Brain microvascular endothelial cell (primary cell): ENCODE measurements at regions not wholly inside any gene's neighbourhood (a gene's known extent, or its start where the extent isn't known, plus 50 kb on each side); places are given as distances from the start of the nearest gene placed in this dataset.
A peak's percentile ranks its signal among the peaks of the same experiment; 100 is the strongest.

Experiments used
- DNase-seq: peaks from one replicate; pipeline ENCODE4 v3.0.0-alpha.2; 2020
- H3K27ac ChIP-seq: fragments of 250-450 bp; sonication (Bioruptor Pico); 2 replicates; pipeline ENCODE4 v1.5.1; 2020; ENCODE audit warnings: mild to moderate bottlenecking, moderate library complexity
- H3K27me3 ChIP-seq: fragments of 250-450 bp; sonication (Bioruptor Pico); replicated peaks from 2 replicates; pipeline ENCODE4 v1.5.1; 2020; ENCODE audit warnings: mild to moderate bottlenecking
- H3K36me3 ChIP-seq: fragments of 250-450 bp; sonication (Bioruptor Pico); replicated peaks from 2 replicates; pipeline ENCODE4 v1.5.1; 2020; ENCODE audit warnings: mild to moderate bottlenecking
- H3K4me3 ChIP-seq: 2 replicates; pipeline ENCODE4 v1.5.1; 2011; ENCODE audit warnings: low read depth, mild to moderate bottlenecking, control low read depth, low read length, moderate library complexity
- CTCF ChIP-seq: IDR thresholded peaks from 2 replicates; pipeline ENCODE4 v1.5.1; 2011; ENCODE audit warnings: low read depth, mild to moderate bottlenecking, moderate library complexity, low read length, control low read depth, inconsistent platforms; ENCODE audit errors: missing control alignments
- in situ Hi-C: cut with HindIII; loops from 2 replicates; pipeline ENCODE4 v1.10.0; 2017; ENCODE audit warnings: low sequenced_read_pairs, low pct_ligation_motif_present

- no peaks in the 10 kb centered on the region for H3K36me3 ChIP-seq
- peak overlapping the region; percentile 63 for H3K27ac ChIP-seq
- H3K27me3 ChIP-seq: no peaks in the 10 kb centered on the region
- DNase-seq: no peak
- no peak overlapping the region for H3K4me3 ChIP-seq
- no peak for TF ChIP-seq CTCF
- in situ Hi-C loops: no loop called here
Measured at GRCh38 chr5:93076566-93076965, 504.5 kb downstream of the NR2F1-AS1 start.

GRCh38 chr5:93076096-93076495 lies 504.9 kb downstream of the NR2F1-AS1 start:
- in situ Hi-C loops: no loop called here
- Histone ChIP-seq H3K27me3 (no peaks in the 10 kb centered on the region), H3K4me3 (no peak overlapping the region), H3K36me3 (no peaks in the 10 kb centered on the region), H3K27ac (peak overlapping the region; percentile 36)
- DNase-seq: no peak
- TF ChIP-seq CTCF: no peak

GRCh38 chr5:93073547-93073946 lies 507.5 kb downstream of the NR2F1-AS1 start:
- no peaks in the 10 kb centered on the region for H3K27me3 ChIP-seq
- in situ Hi-C loops: no loop called here
- DNase-seq: no peak
- TF ChIP-seq CTCF: no peak
- no peaks in the 10 kb centered on the region for H3K36me3 ChIP-seq
- no peak overlapping the region for H3K4me3 ChIP-seq
- H3K27ac ChIP-seq: peak overlapping the region; percentile 69

- no peak for TF ChIP-seq CTCF
- peak overlapping the region; percentile 69 for H3K27ac ChIP-seq
- no peaks in the 10 kb centered on the region for H3K27me3 ChIP-seq
- H3K36me3 ChIP-seq: no peaks in the 10 kb centered on the region
- no peak overlapping the region for H3K4me3 ChIP-seq
- in situ Hi-C loops: no loop called here
- peak; percentile 36 for DNase-seq
Measured at GRCh38 chr5:93072831-93073459, 508.1 kb downstream of the NR2F1-AS1 start.

- Histone ChIP-seq H3K27me3 (no peaks in the 10 kb centered on the region), H3K36me3 (no peaks in the 10 kb centered on the region), H3K27ac (no peak overlapping the region), H3K4me3 (no peak overlapping the region)
- no peak for TF ChIP-seq CTCF
- no peak for DNase-seq
- in situ Hi-C loops: no loop called here
Measured at GRCh38 chr5:93071710-93072109, 509.3 kb downstream of the NR2F1-AS1 start.

GRCh38 chr5:93070938-93071337 lies 510.1 kb downstream of the NR2F1-AS1 start:
- in situ Hi-C loops: no loop called here
- no peak for TF ChIP-seq CTCF
- no peak overlapping the region for H3K27ac ChIP-seq
- H3K36me3 ChIP-seq: no peaks in the 10 kb centered on the region
- no peak for DNase-seq
- H3K27me3 ChIP-seq: no peaks in the 10 kb centered on the region
- no peak overlapping the region for H3K4me3 ChIP-seq
